ENCODE measurements at regions not wholly inside any gene's neighbourhood (a gene's known extent, or its start where the extent isn't known, plus 50 kb on each side); places are given as distances from the start of the nearest gene placed in this dataset.

DNA sequence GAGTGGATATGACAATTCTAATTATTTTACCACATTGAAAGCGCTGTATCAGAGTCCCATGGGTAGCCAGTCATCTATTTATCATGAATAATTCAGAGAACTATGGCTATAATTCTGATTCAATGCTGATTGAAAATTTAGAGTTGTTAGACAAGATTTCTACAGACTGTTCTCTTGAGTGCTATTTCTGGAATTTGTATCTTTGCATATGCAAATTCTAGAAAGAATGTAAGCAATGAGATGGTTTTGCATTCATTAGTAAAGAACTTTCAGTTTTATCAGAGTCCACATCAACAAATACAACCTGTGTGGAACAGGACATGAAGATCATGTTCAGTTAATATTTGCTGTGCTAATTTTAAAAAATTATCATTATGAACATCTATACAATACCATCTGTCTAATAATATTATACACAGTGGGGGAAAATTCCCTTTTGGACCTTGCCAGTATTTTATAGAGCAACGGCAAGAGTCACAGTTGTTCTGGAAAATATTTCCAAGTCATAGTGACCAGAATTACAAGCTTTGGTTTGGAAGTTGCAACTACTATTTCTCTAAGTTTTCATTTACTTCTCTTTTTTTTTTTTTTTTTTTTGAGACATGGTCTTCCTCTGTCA is 372.7 kb upstream of the PTGER4 start:
- Histone ChIP-seq H3K4me3 (ENCODE audit: low read depth, low read length) (no peak overlapping the region), H3K27me3 (ENCODE audit: control insufficient read depth, insufficient read depth, low read length) (no peaks in the 10 kb centered on the region), H3K36me3 (ENCODE audit: control insufficient read depth, insufficient read depth, low read length) (no peaks in the 10 kb centered on the region)
- TF ChIP-seq, protein P1, sequence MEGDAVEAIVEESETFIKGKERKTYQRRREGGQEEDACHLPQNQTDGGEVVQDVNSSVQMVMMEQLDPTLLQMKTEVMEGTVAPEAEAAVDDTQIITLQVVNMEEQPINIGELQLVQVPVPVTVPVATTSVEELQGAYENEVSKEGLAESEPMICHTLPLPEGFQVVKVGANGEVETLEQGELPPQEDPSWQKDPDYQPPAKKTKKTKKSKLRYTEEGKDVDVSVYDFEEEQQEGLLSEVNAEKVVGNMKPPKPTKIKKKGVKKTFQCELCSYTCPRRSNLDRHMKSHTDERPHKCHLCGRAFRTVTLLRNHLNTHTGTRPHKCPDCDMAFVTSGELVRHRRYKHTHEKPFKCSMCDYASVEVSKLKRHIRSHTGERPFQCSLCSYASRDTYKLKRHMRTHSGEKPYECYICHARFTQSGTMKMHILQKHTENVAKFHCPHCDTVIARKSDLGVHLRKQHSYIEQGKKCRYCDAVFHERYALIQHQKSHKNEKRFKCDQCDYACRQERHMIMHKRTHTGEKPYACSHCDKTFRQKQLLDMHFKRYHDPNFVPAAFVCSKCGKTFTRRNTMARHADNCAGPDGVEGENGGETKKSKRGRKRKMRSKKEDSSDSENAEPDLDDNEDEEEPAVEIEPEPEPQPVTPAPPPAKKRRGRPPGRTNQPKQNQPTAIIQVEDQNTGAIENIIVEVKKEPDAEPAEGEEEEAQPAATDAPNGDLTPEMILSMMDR (IDR thresholded peaks at IDR 0.05; ENCODE audit: insufficient read depth, low read length, poor library complexity, severe bottlenecking): no peak
- DNase-seq (ENCODE audit: low read depth): no peak

DNA sequence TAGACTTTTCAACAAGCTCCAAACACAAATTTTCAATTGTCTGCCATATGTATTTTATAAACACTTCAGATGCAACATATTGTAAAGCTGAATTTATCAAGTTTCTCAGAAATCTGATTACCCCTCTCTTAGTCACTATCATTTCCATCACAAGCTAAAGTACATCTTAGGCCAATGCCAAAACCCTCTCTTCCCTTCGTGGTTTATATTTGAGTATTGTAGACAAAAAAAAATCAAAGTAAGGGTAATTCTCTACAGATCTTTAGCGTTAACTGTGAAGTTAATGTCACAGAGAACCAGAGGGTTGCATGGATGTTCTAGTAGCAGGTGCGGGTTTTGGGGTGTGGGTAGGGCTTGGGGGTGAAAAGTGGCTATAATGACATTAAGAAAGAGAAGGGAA is 387.7 kb upstream of the PTGER4 start:
- H3K4me3 ChIP-seq (ENCODE audit: low read depth, low read length): no peak overlapping the region
- no peaks in the 10 kb centered on the region for H3K36me3 ChIP-seq (ENCODE audit: control insufficient read depth, insufficient read depth, low read length)
- TF ChIP-seq, protein P1 (IDR thresholded peaks at IDR 0.05; ENCODE audit: insufficient read depth, low read length, poor library complexity, severe bottlenecking): no peak
- H3K27me3 ChIP-seq (ENCODE audit: control insufficient read depth, insufficient read depth, low read length): no peaks in the 10 kb centered on the region
- no peak for DNase-seq (ENCODE audit: low read depth)

DNA sequence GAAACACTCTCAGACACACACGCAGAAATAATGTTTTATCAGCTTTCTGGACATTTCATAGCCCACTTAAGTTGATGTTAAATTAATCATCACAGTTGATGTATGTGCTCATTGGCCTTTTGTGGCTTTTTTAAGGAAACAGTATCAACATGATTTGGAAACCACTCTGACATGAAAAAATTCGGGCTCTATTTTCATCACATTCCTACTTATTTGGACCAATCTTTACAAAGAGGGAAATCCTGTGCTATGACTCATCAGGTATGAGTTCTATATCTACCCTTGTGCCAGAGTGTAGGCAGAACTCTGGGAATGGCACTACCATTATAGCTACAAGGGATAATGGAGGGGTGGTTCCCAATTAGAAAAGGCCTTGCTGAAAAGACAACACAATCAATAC is 388.4 kb upstream of the PTGER4 start:
- no peak overlapping the region for H3K4me3 ChIP-seq (ENCODE audit: low read depth, low read length)
- no peaks in the 10 kb centered on the region for H3K36me3 ChIP-seq (ENCODE audit: control insufficient read depth, insufficient read depth, low read length)
- TF ChIP-seq, protein P1 (IDR thresholded peaks at IDR 0.05; ENCODE audit: insufficient read depth, low read length, poor library complexity, severe bottlenecking): no peak
- no peak for DNase-seq (ENCODE audit: low read depth)
- H3K27me3 ChIP-seq (ENCODE audit: control insufficient read depth, insufficient read depth, low read length): no peaks in the 10 kb centered on the region

DNA sequence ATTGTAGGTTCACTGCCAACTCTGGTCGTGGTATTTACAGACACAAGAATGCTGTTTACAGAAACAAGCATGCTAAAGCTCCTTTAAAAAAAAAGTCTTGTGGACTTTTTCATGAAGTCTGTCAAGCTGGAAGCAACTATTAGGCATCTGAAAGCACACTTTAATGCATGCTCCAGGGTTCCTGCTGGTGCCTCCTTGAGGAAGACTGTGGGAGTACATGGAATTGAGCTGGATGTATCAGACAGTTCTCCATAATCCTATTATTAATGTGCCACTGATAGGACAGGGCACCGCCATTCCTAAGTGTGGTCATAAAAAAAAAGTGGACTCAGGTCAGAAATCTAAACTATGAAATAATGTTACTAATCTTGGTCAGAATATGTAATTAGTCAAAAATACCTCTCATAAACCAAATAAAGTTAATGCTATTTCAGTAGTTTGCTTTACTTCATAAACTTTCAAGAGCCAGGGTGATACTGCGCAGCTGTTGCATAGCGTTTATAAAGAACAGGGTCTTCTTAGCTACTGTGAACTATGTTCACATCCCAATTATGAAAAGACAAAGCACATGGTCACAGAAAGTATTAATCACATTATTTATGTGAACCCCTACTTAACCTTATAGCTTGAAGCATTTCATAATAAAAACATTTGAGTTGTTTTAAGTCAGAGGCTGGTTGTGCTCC is 390.8 kb upstream of the PTGER4 start:
- TF ChIP-seq, protein P1 (IDR thresholded peaks at IDR 0.05; ENCODE audit: insufficient read depth, low read length, poor library complexity, severe bottlenecking): no peak
- Histone ChIP-seq H3K27me3 (ENCODE audit: control insufficient read depth, insufficient read depth, low read length) (no peaks in the 10 kb centered on the region), H3K4me3 (ENCODE audit: low read depth, low read length) (no peak overlapping the region), H3K36me3 (ENCODE audit: control insufficient read depth, insufficient read depth, low read length) (no peaks in the 10 kb centered on the region)
- no peak for DNase-seq (ENCODE audit: low read depth)

DNA sequence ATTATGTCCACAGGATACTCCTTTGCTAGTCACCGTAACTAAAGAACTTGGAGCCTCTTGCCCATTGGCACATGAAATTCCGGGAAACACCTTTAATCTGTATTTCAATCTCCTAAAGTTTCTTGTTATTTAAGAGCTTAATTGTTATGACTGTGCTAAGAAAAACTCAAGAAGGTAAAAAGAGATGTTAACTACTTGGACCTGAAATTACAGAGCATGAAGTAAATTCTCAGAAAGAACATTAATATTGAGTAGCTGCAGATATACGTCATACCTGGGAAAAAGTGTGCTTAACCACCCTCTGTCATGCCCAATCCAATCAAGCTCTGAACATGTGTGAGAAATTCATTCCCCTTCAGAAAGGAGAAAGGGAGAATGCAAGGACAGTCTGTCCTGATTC is 394.9 kb upstream of the PTGER4 start:
- DNase-seq (ENCODE audit: low read depth): no peak
- TF ChIP-seq, protein P1 (IDR thresholded peaks at IDR 0.05; ENCODE audit: insufficient read depth, low read length, poor library complexity, severe bottlenecking): no peak
- H3K4me3 ChIP-seq (ENCODE audit: low read depth, low read length): no peak overlapping the region
- H3K27me3 ChIP-seq (ENCODE audit: control insufficient read depth, insufficient read depth, low read length): no peaks in the 10 kb centered on the region
- H3K36me3 ChIP-seq (ENCODE audit: control insufficient read depth, insufficient read depth, low read length): no peaks in the 10 kb centered on the region

DNA sequence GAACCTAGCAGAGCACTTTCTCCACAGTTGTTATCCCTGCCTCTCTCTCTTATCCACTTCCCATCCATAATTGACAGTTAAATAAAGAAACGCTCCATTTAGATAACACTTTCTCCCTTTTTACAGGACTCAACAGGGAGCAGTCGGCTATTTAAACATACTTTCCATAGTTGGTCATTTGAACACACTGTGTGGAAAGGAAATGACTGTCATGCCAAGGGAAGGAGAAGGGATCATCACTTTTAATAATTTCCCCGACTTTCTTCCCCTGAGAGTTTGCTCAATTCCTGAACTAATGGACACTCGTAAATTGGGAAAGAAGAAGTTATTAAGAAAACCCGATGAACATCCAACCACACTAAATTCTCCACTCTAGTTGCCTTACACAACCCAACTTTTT is 400.8 kb upstream of the PTGER4 start:
- DNase-seq (ENCODE audit: low read depth): no peak
- Histone ChIP-seq H3K36me3 (ENCODE audit: control insufficient read depth, insufficient read depth, low read length) (no peaks in the 10 kb centered on the region), H3K27me3 (ENCODE audit: control insufficient read depth, insufficient read depth, low read length) (no peaks in the 10 kb centered on the region), H3K4me3 (ENCODE audit: low read depth, low read length) (no peak overlapping the region)
- TF ChIP-seq, protein P1 (IDR thresholded peaks at IDR 0.05; ENCODE audit: insufficient read depth, low read length, poor library complexity, severe bottlenecking): no peak

Data from kidney epithelial cell (primary cell).